Activated CD8-positive, alpha-beta T cell treated with anti-CD3 and anti-CD28 coated beads, Interleukin-2, amount 10 ng/mL, durations not matched to agents 7 days and 5 days (primary cell): ENCODE measurements at regions not wholly inside any gene's neighbourhood (a gene's known extent, or its start where the extent isn't known, plus 50 kb on each side); places are given as distances from the start of the nearest gene placed in this dataset.

ENCODE experiments used
- ATAC-seq: fragments of 150-1000 bp; cut with Tn5 transposase; one replicate; pipeline ENCODE4 v1.10.0; 2021; ENCODE audit warnings: moderate library complexity
- CTCF ChIA-PET: fragments of 350-600 bp; sonication (Branson Sonifier 250); formaldehyde crosslinking; loops from one replicate; lab custom pipeline; 2021; ENCODE audit warnings: antibody characterized with exemption; lab: Charles Lee
- POLR2A ChIA-PET: fragments of 350-600 bp; sonication (Branson Sonifier 250); formaldehyde crosslinking; loops from one replicate; lab custom pipeline; 2021; ENCODE audit warnings: antibody characterized with exemption; lab: Charles Lee
- DNase-seq: peaks from one replicate; pipeline ENCODE4 v3.0.0-alpha.2; 2020
- H3K27ac Mint-ChIP-seq: one replicate; pipeline ENCODE4 v1.8.0; 2021; ENCODE audit warnings: mild to moderate bottlenecking, mixed read lengths
- H3K27me3 Mint-ChIP-seq: one replicate; pipeline ENCODE4 v1.8.0; 2021; ENCODE audit warnings: low read depth, mixed read lengths
- H3K36me3 Mint-ChIP-seq: one replicate; pipeline ENCODE4 v1.8.0; 2021; ENCODE audit warnings: low read depth, mixed read lengths
- H3K4me1 Mint-ChIP-seq: one replicate; pipeline ENCODE4 v1.8.0; 2021; ENCODE audit warnings: low read depth, mixed read lengths
- H3K4me3 Mint-ChIP-seq: one replicate; pipeline ENCODE4 v1.8.0; 2021; ENCODE audit warnings: mild to moderate bottlenecking, mixed read lengths
- H3K9me3 Mint-ChIP-seq: one replicate; pipeline ENCODE4 v1.8.0; 2022; ENCODE audit warnings: mixed read lengths; ENCODE audit not compliant: insufficient read depth

DNA sequence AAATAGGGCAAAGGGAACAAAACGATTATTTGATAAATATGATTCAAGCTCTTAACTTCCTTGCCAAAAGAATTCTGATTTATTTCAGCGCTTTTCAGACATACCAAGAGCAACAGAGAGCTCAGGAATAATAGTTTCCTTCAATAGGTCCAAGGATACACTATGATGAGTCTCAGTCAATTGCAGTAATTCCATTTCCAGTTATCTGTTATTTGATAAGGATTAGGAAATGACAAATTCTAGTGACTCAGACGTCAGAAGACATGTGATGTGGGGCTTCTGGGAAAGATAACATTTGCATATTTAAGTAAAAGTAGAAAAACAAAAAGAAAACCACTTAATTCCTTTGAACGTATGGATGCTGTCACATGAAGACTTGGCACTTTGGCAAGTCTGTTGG is 1250.8 kb upstream of the CDH18 start:
- ATAC-seq, result no peak
- POLR2A ChIA-PET, result no interaction called here
- H3K27ac Mint-ChIP-seq, result no peak overlapping the region
- peaks cover 19% of the 10 kb centered on the region for H3K9me3 Mint-ChIP-seq
- no peaks in the 10 kb centered on the region for H3K36me3 Mint-ChIP-seq
- DNase-seq, result no peak
- CTCF ChIA-PET, result no interaction called here
- H3K4me3 Mint-ChIP-seq, result no peak overlapping the region
- no peaks in the 10 kb centered on the region for H3K27me3 Mint-ChIP-seq
- H3K4me1 Mint-ChIP-seq, result no peaks in the 10 kb centered on the region

DNA sequence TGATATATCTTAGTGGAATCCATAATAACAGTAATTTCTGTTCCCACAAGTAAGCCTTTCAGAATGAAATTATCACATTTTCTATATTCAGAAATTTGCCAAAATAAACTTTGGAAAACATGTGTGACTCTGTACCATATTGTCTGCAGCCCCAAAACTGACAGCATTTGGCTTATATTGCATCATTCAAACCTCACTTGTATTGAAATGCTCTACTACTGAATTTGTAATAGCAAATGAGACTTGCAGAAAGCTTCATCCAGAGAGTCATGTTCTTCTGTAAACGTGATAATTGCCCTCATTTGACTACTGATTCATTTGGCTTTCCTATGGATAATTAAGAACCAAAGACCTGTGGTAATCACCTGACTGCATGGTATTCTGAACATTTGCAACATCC is 1249.5 kb upstream of the CDH18 start:
- ChIA-PET CTCF (no interaction called here), POLR2A (no interaction called here)
- Mint-ChIP-seq H3K9me3 (peaks cover 19% of the 10 kb centered on the region), H3K4me3 (no peak overlapping the region), H3K4me1 (no peaks in the 10 kb centered on the region), H3K27ac (no peak overlapping the region), H3K36me3 (no peaks in the 10 kb centered on the region), H3K27me3 (no peaks in the 10 kb centered on the region)
- DNase-seq (no peak), ATAC-seq (no peak)

DNA sequence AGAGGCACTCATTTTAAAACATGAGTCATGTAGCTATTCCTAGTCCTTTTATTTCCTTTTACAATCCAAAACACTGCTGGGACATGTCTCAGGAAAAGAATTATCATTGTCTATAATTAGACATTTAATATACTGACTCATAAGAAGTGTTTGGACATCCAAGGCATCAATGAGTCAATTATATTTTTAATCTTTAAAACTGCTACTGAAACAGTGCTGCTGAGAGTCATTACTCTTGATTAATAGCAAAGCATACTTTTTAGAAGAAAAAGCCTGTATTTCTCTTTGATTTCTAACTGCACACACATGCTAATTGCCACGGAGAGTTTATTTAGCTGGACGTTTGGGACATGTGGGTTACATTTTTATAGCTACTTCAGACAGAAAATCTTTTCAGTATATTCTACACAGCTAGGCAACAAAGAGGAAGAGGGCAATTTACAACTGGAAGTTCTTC is 1249.0 kb upstream of the CDH18 start:
- no peak for ATAC-seq
- ChIA-PET POLR2A (no interaction called here), CTCF (no interaction called here)
- H3K27me3 Mint-ChIP-seq, result no peaks in the 10 kb centered on the region
- H3K36me3 Mint-ChIP-seq, result no peaks in the 10 kb centered on the region
- no peak overlapping the region for H3K27ac Mint-ChIP-seq
- H3K4me1 Mint-ChIP-seq, result no peaks in the 10 kb centered on the region
- H3K9me3 Mint-ChIP-seq, result peaks cover 19% of the 10 kb centered on the region
- no peak overlapping the region for H3K4me3 Mint-ChIP-seq
- DNase-seq, result no peak

DNA sequence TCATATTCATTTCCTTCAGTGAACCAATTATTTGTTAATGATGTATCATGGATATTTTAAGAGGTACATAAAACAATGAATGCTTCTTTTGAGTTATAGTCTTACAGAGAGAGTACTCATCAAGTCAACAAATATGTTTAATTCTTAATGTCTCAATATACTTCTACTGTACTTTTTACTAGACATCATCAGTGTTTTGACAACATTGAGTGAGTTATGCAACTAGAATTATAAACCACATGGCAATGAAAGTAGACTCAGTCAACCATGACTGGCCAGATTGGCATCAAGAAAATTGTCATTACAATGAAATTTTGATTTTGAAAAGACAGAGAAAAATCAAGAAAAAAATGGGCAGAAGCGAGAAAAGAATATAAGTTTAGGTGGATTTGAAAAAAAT is 1248.1 kb upstream of the CDH18 start:
- no peak overlapping the region for H3K4me3 Mint-ChIP-seq
- ChIA-PET POLR2A (no interaction called here), CTCF (no interaction called here)
- no peaks in the 10 kb centered on the region for H3K36me3 Mint-ChIP-seq
- H3K4me1 Mint-ChIP-seq, result no peaks in the 10 kb centered on the region
- DNase-seq (no peak), ATAC-seq (no peak)
- no peak overlapping the region for H3K27ac Mint-ChIP-seq
- H3K9me3 Mint-ChIP-seq, result peaks cover 19% of the 10 kb centered on the region
- H3K27me3 Mint-ChIP-seq, result no peaks in the 10 kb centered on the region

DNA sequence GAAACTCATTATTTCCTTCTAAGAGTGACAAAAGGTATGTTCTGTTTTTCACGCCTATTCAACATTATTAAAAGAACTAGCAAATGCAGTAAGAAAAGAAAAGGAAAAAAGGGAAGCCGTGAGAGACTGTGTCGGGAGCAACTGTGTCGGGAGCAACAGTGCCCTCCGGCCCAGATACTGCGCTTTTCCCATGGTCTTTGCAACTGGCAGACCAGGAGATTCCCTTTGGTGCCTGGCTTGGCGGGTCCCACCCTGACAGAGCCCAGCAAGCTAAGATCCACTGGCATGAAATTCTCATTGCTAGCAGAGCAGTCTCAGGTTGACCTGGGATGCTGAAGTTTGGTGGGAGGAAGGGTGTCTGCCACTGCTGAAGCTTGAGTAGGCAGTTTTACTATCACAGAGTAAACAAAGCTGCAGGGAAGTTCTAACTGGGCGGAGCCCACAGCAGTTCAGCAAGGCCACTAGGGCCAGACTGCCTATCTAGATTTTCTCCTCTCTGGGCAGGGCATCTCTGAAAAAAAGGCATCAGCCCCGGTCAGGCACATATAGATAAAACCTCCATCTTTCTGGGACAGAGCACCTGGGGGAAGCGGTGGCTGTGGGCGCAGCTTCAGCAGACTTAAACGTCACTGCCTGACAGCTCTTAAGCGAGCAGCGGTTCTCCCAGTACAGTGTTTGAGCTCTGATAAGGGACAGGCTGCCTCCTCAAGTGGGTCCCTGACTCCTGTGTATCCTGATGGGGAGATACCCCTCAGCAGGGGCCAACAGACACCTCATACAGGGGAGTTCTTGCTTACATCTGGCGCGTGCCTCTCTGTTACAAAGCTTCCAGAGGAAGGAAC is 1237.4 kb upstream of the CDH18 start:
- CTCF ChIA-PET, result no interaction called here
- ATAC-seq, result no peak
- peaks cover 17% of the 10 kb centered on the region for H3K9me3 Mint-ChIP-seq

DNA sequence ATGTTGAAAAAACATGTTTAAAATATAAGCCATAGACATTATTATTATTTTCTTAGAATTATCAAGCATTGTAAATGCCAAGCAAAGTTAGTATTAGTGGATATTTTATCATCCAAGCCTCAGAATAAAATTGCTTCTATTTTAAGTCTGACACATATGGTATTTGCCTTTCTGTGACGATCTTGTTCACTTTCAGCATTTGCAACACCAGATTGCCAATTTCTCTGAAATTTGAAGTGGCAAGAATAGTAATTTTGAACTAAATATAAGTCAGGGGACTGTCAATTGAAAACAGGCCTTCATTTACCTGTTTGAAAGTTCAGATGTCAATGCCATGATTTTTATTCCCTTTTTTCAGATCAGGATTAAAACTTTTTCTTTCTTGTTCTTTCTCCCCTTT is 1233.6 kb upstream of the CDH18 start:
- no peak overlapping the region for H3K27ac Mint-ChIP-seq

More for the DNA sequence above, 1237.4 kb upstream of the CDH18 start:
- Mint-ChIP-seq H3K4me1 (no peaks in the 10 kb centered on the region), H3K4me3 (no peak overlapping the region), H3K36me3 (no peaks in the 10 kb centered on the region), H3K27me3 (no peaks in the 10 kb centered on the region), H3K27ac (no peak overlapping the region)
- no peak for DNase-seq
- POLR2A ChIA-PET, result no interaction called here

DNA sequence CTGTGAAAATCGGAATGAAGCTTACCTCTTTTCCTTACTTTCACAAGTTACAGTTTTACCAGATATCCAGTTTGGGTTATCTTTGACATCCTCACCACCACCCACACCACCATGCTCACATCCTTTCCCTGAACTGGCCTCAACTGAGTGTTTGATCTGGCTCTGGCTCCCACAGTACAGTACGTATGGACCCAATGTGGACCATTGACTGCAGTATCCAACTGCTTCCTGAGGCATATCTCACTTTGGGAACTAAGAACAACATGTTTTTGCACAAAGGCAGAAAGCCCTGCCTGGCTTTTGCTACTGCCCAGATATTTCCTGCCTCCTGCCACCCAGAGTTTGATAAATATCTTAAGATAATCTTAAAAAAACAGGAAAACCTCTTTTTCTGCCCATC is 1232.0 kb upstream of the CDH18 start:
- H3K4me3 Mint-ChIP-seq, result no peak overlapping the region
- DNase-seq, result no peak
- H3K4me1 Mint-ChIP-seq, result no peaks in the 10 kb centered on the region
- H3K27ac Mint-ChIP-seq, result no peak overlapping the region
- CTCF ChIA-PET, result no interaction called here
- no peaks in the 10 kb centered on the region for H3K36me3 Mint-ChIP-seq
- H3K9me3 Mint-ChIP-seq, result peaks cover 13% of the 10 kb centered on the region
- H3K27me3 Mint-ChIP-seq, result no peaks in the 10 kb centered on the region
- no peak for ATAC-seq
- POLR2A ChIA-PET, result no interaction called here

More for the DNA sequence above, 1233.6 kb upstream of the CDH18 start:
- Mint-ChIP-seq H3K9me3 (peaks cover 21% of the 10 kb centered on the region), H3K27me3 (no peaks in the 10 kb centered on the region), H3K36me3 (no peaks in the 10 kb centered on the region), H3K4me1 (no peaks in the 10 kb centered on the region), H3K4me3 (no peak overlapping the region)
- ATAC-seq (no peak), DNase-seq (no peak)
- POLR2A ChIA-PET, result no interaction called here
- CTCF ChIA-PET, result no interaction called here

DNA sequence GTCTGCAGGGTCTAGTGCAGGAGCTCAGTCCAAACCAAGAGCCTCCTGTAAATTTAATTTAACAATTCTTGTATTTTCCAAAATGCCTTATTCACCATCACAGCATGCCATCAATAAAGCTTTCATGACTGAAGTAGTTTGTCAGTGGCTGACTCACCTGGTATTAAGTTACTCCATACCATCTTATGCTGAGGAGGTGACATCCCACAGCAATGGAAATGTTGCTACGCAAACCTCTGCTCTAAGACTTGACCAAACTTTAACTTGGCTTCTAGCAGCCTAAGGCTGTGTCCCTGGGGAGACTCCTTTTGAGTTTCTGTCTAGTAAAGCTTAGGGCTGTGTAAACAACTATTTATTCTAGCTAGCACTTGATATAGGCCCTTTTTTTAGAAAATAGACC is 1231.3 kb upstream of the CDH18 start:
- CTCF ChIA-PET, result no interaction called here
- DNase-seq (no peak), ATAC-seq (no peak)
- POLR2A ChIA-PET, result no interaction called here
- no peaks in the 10 kb centered on the region for H3K4me1 Mint-ChIP-seq
- H3K27ac Mint-ChIP-seq, result no peak overlapping the region
- no peak overlapping the region for H3K4me3 Mint-ChIP-seq
- peaks cover 13% of the 10 kb centered on the region for H3K9me3 Mint-ChIP-seq
- H3K36me3 Mint-ChIP-seq, result no peaks in the 10 kb centered on the region
- H3K27me3 Mint-ChIP-seq, result no peaks in the 10 kb centered on the region

DNA sequence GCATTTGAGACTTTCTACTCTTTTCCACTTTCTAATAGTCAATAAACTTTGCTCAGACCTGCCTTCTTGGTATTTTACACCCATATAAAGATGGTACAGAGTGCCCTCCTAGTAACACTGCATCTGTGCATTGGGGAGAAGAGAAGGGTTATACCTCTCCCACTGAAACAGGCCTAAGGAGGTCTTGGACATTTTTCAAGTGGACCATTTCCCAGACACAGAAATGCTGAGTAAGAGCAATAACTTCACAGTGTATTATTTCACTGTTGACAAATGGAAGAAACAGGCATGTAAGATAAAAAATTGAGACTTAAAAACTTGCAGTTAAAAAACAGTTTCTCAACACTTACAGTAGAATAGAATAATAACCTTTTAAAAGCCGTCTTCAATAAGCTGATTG is 1224.0 kb upstream of the CDH18 start:
- Mint-ChIP-seq H3K27ac (no peak overlapping the region), H3K27me3 (no peaks in the 10 kb centered on the region), H3K36me3 (no peaks in the 10 kb centered on the region), H3K4me3 (no peak overlapping the region), H3K9me3 (peaks cover 2% of the 10 kb centered on the region), H3K4me1 (no peaks in the 10 kb centered on the region)
- ChIA-PET CTCF (no interaction called here), POLR2A (no interaction called here)
- no peak for DNase-seq
- ATAC-seq, result no peak

DNA sequence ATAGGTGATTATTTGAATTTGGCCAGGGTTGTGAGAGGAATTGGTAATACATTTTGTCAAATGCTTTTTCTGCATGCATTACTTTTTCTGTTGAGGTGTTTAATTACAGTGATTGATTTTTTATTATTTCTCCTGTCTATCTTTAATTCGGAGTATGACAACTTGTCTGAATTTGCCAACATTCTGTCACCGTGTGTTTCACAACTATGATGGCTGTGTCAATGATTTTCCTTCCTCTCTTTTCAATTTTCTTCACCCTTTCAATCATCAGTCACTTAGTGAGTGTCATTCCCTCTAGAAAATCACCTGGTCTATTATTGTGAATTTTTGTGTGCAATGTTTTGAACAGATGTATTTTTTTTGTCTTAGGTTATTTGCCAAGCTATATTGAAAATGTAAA is 1221.4 kb upstream of the CDH18 start:
- no peaks in the 10 kb centered on the region for H3K27me3 Mint-ChIP-seq
- DNase-seq (no peak), ATAC-seq (no peak)
- H3K36me3 Mint-ChIP-seq, result no peaks in the 10 kb centered on the region
- H3K9me3 Mint-ChIP-seq, result no peaks in the 10 kb centered on the region
- CTCF ChIA-PET, result no interaction called here
- POLR2A ChIA-PET, result no interaction called here
- H3K4me3 Mint-ChIP-seq, result no peak overlapping the region
- H3K4me1 Mint-ChIP-seq, result no peaks in the 10 kb centered on the region
- no peak overlapping the region for H3K27ac Mint-ChIP-seq

DNA sequence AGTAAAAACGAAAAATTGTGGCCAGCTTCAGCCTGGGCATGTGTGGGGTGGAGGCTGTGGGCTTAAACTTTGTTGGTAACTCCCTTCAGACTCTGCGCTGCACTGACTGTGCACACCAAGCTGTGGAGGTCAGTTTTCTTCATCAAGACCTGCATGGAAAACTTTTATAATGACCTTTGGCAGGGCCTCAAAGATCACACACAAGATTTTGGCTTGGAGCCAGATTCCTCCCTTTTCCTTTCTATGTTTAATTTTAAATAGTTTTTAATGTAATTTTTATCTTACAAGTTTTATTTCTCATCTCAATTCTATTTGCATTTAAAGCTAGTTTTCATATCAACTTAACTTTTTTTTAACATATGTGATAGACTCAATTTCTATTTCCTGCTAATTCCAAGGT is 1211.1 kb upstream of the CDH18 start:
- CTCF ChIA-PET, result no interaction called here
- ATAC-seq (no peak), DNase-seq (no peak)
- POLR2A ChIA-PET, result no interaction called here
- Mint-ChIP-seq H3K4me3 (no peak overlapping the region), H3K4me1 (no peaks in the 10 kb centered on the region), H3K27ac (no peak overlapping the region), H3K9me3 (peaks cover 10% of the 10 kb centered on the region), H3K36me3 (no peaks in the 10 kb centered on the region), H3K27me3 (no peaks in the 10 kb centered on the region)

DNA sequence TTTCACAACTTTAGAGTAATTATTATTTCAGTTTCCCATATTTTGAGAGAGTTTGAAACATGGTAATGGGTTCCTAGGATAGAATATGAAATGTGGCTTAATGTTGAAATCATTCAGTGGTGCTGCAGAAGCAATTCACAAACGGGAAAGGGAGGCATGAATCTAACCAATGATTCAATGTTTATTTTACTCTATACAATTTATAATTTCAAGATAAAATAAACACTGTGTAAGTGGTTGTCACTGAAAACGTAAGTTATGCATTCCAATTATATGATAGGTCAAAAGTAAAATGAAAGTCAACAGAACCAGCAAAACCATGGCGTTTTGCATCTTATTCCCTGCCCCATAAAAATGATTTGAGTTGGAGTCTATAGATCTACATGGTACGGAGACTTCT is 1207.1 kb upstream of the CDH18 start:
- POLR2A ChIA-PET, result no interaction called here
- CTCF ChIA-PET, result no interaction called here
- DNase-seq, result no peak
- H3K27me3 Mint-ChIP-seq, result no peaks in the 10 kb centered on the region
- no peak overlapping the region for H3K27ac Mint-ChIP-seq
- H3K9me3 Mint-ChIP-seq, result no peaks in the 10 kb centered on the region
- H3K36me3 Mint-ChIP-seq, result no peaks in the 10 kb centered on the region
- no peaks in the 10 kb centered on the region for H3K4me1 Mint-ChIP-seq
- H3K4me3 Mint-ChIP-seq, result no peak overlapping the region
- no peak for ATAC-seq

DNA sequence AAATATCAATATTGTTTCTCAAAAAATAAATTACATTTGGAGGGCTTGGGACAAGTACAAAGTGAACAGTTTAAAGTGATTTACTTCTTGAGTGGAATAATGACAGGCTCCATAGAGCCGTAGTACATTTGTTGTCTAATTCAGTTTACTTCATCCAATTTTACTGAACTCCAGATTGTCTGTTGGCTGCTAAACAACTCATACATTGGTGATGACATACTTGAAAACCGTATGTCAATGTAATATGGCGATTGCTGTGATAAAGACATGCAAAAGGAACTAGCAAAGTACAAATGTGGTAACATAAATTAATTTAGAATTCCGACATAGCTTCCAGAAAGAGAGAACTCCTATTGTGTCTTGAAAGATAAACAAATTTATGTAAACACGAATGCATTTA is 1197.5 kb upstream of the CDH18 start:
- DNase-seq (no peak), ATAC-seq (no peak)
- POLR2A ChIA-PET, result no interaction called here
- Mint-ChIP-seq H3K27me3 (no peaks in the 10 kb centered on the region), H3K9me3 (no peaks in the 10 kb centered on the region), H3K27ac (no peak overlapping the region), H3K36me3 (no peaks in the 10 kb centered on the region), H3K4me3 (no peak overlapping the region), H3K4me1 (no peaks in the 10 kb centered on the region)
- CTCF ChIA-PET, result no interaction called here
